GM20000 (cell line): ENCODE measurements at regions not wholly inside any gene's neighbourhood (a gene's known extent, or its start where the extent isn't known, plus 50 kb on each side); places are given as distances from the start of the nearest gene placed in this dataset.
"Not testable (repeated sequence)": the region's sequence is repeated elsewhere in the genome, so short reads cannot be mapped to it uniquely, and the experiment has no call there.

Source experiments
- DNase-seq: peaks from one replicate; pipeline ENCODE4 v3.0.0; 2012; ENCODE audit warnings: low spot score
- TF ChIP-seq, protein P1 (sequence below): IDR thresholded peaks from 2 replicates; pipeline ENCODE4 v1.5.1; 2012; ENCODE audit warnings: mild to moderate bottlenecking, control low read depth; ENCODE audit errors: extremely low read depth, missing control alignments

DNA sequence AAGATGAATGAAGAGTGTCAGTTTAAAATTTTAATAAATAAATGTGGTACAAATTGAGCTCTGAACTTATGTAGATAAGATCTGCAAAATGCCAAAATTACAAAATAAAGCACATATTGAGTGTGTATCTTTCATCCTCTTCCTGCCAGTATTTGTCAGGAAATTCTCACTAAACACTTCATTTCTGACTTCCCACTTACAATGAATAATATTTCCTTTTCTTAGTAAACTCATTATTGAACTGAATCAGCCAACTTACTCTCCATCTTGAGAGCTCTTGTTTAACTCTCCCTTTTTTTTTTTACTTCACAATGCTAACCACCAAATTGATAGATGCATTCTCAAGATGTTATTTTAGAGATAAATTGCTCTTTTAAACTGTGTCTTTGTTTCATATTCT lies 1230.2 kb downstream of the JRKL start:
- TF ChIP-seq, protein P1, sequence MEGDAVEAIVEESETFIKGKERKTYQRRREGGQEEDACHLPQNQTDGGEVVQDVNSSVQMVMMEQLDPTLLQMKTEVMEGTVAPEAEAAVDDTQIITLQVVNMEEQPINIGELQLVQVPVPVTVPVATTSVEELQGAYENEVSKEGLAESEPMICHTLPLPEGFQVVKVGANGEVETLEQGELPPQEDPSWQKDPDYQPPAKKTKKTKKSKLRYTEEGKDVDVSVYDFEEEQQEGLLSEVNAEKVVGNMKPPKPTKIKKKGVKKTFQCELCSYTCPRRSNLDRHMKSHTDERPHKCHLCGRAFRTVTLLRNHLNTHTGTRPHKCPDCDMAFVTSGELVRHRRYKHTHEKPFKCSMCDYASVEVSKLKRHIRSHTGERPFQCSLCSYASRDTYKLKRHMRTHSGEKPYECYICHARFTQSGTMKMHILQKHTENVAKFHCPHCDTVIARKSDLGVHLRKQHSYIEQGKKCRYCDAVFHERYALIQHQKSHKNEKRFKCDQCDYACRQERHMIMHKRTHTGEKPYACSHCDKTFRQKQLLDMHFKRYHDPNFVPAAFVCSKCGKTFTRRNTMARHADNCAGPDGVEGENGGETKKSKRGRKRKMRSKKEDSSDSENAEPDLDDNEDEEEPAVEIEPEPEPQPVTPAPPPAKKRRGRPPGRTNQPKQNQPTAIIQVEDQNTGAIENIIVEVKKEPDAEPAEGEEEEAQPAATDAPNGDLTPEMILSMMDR: no peak
- no peak for DNase-seq

- no peak for DNase-seq
- TF ChIP-seq, protein P1: no peak
Observed at GRCh38 chr11:97621282-97621681, 1231.5 kb downstream of the JRKL start.

DNA sequence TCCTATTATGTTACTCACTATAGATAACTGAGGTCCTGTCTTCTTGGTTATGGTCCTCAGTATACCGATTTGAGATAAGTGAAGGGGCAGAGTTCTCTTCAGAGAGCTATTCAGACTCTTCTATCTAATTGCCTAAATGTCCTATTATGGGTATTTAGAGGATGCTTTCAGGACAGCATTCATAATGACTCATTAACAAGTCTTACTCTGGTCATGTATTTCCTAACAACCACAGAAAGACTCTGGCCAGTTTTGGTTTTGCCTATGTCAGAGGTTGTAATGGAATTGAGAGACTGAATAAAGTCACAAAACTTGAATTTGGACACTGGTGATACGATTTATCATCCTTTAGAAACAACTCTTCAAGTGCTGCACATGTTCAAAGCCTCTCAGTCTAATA lies 1233.0 kb downstream of the JRKL start:
- TF ChIP-seq, protein P1: no peak
- DNase-seq: no peak

DNA sequence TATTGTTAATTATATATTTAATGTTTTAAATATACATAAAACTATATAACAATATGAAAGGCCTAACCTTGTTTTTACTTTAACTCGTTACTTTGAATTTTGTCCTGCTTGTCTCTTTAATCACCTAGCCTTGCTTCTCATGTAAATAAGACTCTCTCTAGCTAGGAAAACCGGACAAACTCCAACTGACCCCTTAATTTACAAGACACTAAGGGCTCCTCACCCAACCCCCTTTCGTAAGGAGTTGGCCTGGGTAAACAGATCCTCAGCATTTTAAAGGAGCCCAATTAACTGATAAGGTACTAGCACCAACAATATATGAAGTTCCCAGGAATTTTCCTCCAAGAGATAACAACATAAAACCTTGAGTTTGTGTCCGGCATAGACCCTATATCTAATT lies 1246.9 kb downstream of the JRKL start:
- DNase-seq: not testable (repeated sequence)

DNA sequence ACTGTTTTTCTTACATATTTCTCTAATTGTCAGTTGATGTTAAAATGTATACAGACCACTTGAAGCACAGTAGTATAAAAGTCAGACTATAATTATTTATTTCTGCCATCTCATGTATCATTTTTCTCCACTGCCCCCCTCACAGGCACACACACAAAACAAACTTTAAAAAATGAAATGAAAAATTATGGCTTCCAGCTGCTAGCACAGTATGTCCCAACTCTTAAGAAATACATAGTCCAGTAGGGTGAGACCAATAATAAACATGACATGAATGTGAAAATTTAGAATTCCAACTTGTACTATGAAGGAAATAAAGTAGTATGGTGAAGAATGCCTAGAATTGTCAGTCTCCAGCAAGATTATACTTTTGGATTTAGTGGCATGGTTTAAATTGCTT lies 1247.9 kb downstream of the JRKL start:
- TF ChIP-seq, protein P1: no peak
- no peak for DNase-seq

GRCh38 chr11:97638641-97639224 lies 1248.9 kb downstream of the JRKL start:
- TF ChIP-seq, protein P1: no peak
- DNase-seq: no peak

GRCh38 chr11:97641988-97642387 lies 1252.2 kb downstream of the JRKL start:
- TF ChIP-seq, protein P1: no peak
- DNase-seq: no peak

- no peak for DNase-seq
- TF ChIP-seq, protein P1: no peak
Observed at GRCh38 chr11:97645736-97646135, 1255.9 kb downstream of the JRKL start.
